ENCODE measurements at regions not wholly inside any gene's neighbourhood (a gene's known extent, or its start where the extent isn't known, plus 50 kb on each side); places are given as distances from the start of the nearest gene placed in this dataset.

GRCh38 chr1:121516234-121516967 lies 331.6 kb downstream of the SRGAP2C start:
- TF ChIP-seq CTCF (IDR thresholded peaks at IDR 0.05) (no peak), POLR2A (IDR thresholded peaks at IDR 0.05) (no peak)

Measured in testis (tissue), 2 donors.